HCT116 (cell line): ENCODE measurements at regions not wholly inside any gene's neighbourhood (a gene's known extent, or its start where the extent isn't known, plus 50 kb on each side); places are given as distances from the start of the nearest gene placed in this dataset.
A peak's percentile ranks its signal among the peaks of the same experiment; 100 is the strongest.

ENCODE experiments used
- ATAC-seq: fragments of 200-7000 bp; cut with Tn5 transposase; 2 replicates; pipeline ENCODE4 v1.9.1; 2020; ENCODE audit warnings: mild to moderate bottlenecking, moderate library complexity
- BruUV-seq: library from RNA; stranded (reverse); fragments of 400-500 nt; replicated peaks from 2 replicates; lab custom pipeline; 2021; lab: Mats Ljungman, UMichigan
- CTCF ChIA-PET: fragments of 300-600 bp; sonication (Branson Sonifier 250); formaldehyde crosslinking; loops from one replicate; lab custom pipeline; 2021; ENCODE audit warnings: antibody characterized with exemption; lab: Charles Lee
- POLR2A ChIA-PET: fragments of 300-600, 350-600 bp; sonication (Branson Sonifier 250); formaldehyde crosslinking; loops from one replicate; lab custom pipeline; 2021; ENCODE audit warnings: antibody characterized with exemption; lab: Charles Lee
- RAD21 ChIA-PET, 2 experiments: fragments of 300-600 bp; sonication (Branson Sonifier 250); formaldehyde crosslinking; loops; one replicate each; lab custom pipeline; 2023; ENCODE audit warnings: low total read pairs in 2 of 2; ENCODE audit not compliant: uncharacterized antibody in 2 of 2, unreplicated experiment in 2 of 2, low non-redundant PET in 1 of 2; lab: Charles Lee
- DNase-seq: peaks from one replicate; pipeline ENCODE4 v3.0.0-alpha.2; 2010; ENCODE audit warnings: low read depth, low spot score
- H2AFZ ChIP-seq: fragments of 200-600 bp; shearing (Covaris generic), sonication (generic); 2 replicates; pipeline ENCODE4 v1.6.1; 2017; ENCODE audit warnings: low read depth, mixed run types, mixed read lengths, antibody characterized with exemption, low read length; ENCODE audit not compliant: poor library complexity, severe bottlenecking
- H3K27ac ChIP-seq: 2 replicates; pipeline ENCODE4 v1.5.1; 2012; ENCODE audit warnings: low read depth, low read length
- H3K27me3 ChIP-seq: fragments of 200-600 bp; sonication (generic); 2 replicates; pipeline ENCODE4 v1.6.1; 2016; ENCODE audit warnings: mixed run types, low read length, mixed read lengths; ENCODE audit not compliant: insufficient read depth
- H3K36me3 ChIP-seq, 2 experiments: fragments of 200-500 bp in 1 of 2; fragments of 200-600 bp in 1 of 2; sonication (Bioruptor generic) in 1 of 2; sonication (generic) in 1 of 2; 2 replicates each; pipeline versions ENCODE4 v1.5.1 to v1.6.1; 2014 to 2016; ENCODE audit warnings: low read length in 2 of 2, inconsistent platforms in 1 of 2, mixed read lengths in 1 of 2, mixed run types in 1 of 2; ENCODE audit not compliant: insufficient read depth in 2 of 2, control insufficient read depth in 1 of 2
- H3K4me1 ChIP-seq, 2 experiments: fragments of 200-600 bp in 1 of 2; sonication (generic) in 1 of 2; 2 replicates each; pipeline versions ENCODE4 v1.5.1 to v1.6.1; 2012 to 2017; ENCODE audit warnings: low read length in 2 of 2, inconsistent platforms in 1 of 2, mild to moderate bottlenecking in 1 of 2, mixed read lengths in 1 of 2, mixed run types in 1 of 2, moderate library complexity in 1 of 2; ENCODE audit not compliant: insufficient read depth in 2 of 2, control insufficient read depth in 1 of 2
- H3K4me2 ChIP-seq: fragments of 200-600 bp; sonication (generic); 2 replicates; pipeline ENCODE4 v1.6.1; 2017; ENCODE audit warnings: mixed run types, low read length, mixed read lengths
- H3K4me3 ChIP-seq, 2 experiments: fragments of 200-600 bp in 1 of 2; sonication (generic) in 1 of 2; replicated peaks in 1 of 2; 2 replicates each; pipeline ENCODE4 v1.5.1; 2011 to 2016; ENCODE audit warnings: low read length in 2 of 2, control low read depth in 1 of 2, low read depth in 1 of 2, mild to moderate bottlenecking in 1 of 2, mixed read lengths in 1 of 2, mixed run types in 1 of 2
- H3K79me2 ChIP-seq: fragments of 200-600 bp; sonication (generic); 2 replicates; pipeline ENCODE4 v1.6.1; 2017; ENCODE audit warnings: mild to moderate bottlenecking, mixed run types, low read length, moderate library complexity, mixed read lengths; ENCODE audit not compliant: insufficient read depth
- H3K9ac ChIP-seq: fragments of 200-600 bp; sonication (generic); 2 replicates; pipeline ENCODE4 v1.6.1; 2016; ENCODE audit warnings: low read length, mixed read lengths
- H3K9me2 ChIP-seq: fragments of 200-600 bp; sonication (generic), shearing (Covaris generic); 2 replicates; pipeline ENCODE4 v1.6.1; 2017; ENCODE audit warnings: mixed run types, mild to moderate bottlenecking, moderate library complexity; ENCODE audit not compliant: insufficient read depth
- H3K9me3 ChIP-seq, 2 experiments: fragments of 200-500 bp in 1 of 2; fragments of 200-600 bp in 1 of 2; sonication (Bioruptor generic) in 1 of 2; sonication (generic) in 1 of 2; 2 replicates each; pipeline ENCODE4 v1.6.1; 2014 to 2017; ENCODE audit warnings: low read length in 2 of 2, mixed read lengths in 2 of 2, inconsistent platforms in 1 of 2, low read depth in 1 of 2, mild to moderate bottlenecking in 1 of 2, mixed run types in 1 of 2, moderate library complexity in 1 of 2; ENCODE audit not compliant: control insufficient read depth in 1 of 2, insufficient read depth in 1 of 2
- H4K20me1 ChIP-seq: fragments of 200-600 bp; sonication (generic), shearing (Covaris generic); 2 replicates; pipeline ENCODE4 v1.6.1; 2017; ENCODE audit warnings: mixed run types, mild to moderate bottlenecking, moderate library complexity; ENCODE audit not compliant: insufficient read depth
- ATF3 ChIP-seq: IDR thresholded peaks from 2 replicates; pipeline ENCODE4 v1.6.1; 2012
- ELF1 ChIP-seq: IDR thresholded peaks from 2 replicates; pipeline ENCODE4 v1.6.1; 2012; ENCODE audit warnings: low read depth, borderline replicate concordance
- EZH2 ChIP-seq: fragments of 200-600 bp; sonication (generic); IDR thresholded peaks from 2 replicates; pipeline ENCODE4 v1.6.1; 2017; ENCODE audit warnings: antibody characterized with exemption, mixed run types
- POLR2A ChIP-seq: IDR thresholded peaks from 2 replicates; pipeline ENCODE4 v1.7.0; 2011; ENCODE audit warnings: borderline replicate concordance; ENCODE audit not compliant: insufficient read depth, insufficient read length; ENCODE audit errors: extremely low read depth
- POLR2AphosphoS5 ChIP-seq: IDR thresholded peaks from 2 replicates; pipeline ENCODE4 v1.6.1; 2011; ENCODE audit warnings: mild to moderate bottlenecking, low read depth, low read length, moderate library complexity
- RAD21 ChIP-seq: IDR thresholded peaks from 2 replicates; pipeline ENCODE4 v1.6.1; 2012; ENCODE audit warnings: low read depth, mild to moderate bottlenecking
- SIN3A ChIP-seq: IDR thresholded peaks from 2 replicates; pipeline ENCODE4 v1.6.1; 2012; ENCODE audit warnings: low read depth
- SP1 ChIP-seq: IDR thresholded peaks from 2 replicates; pipeline ENCODE4 v1.6.1; 2012; ENCODE audit warnings: low read depth
- SRF ChIP-seq: IDR thresholded peaks from 2 replicates; pipeline ENCODE4 v1.6.1; 2012; ENCODE audit warnings: low read depth
- TCF7L2 ChIP-seq: IDR thresholded peaks from 2 replicates; pipeline ENCODE4 v1.7.0; 2011; ENCODE audit warnings: borderline replicate concordance, inconsistent platforms; ENCODE audit not compliant: insufficient read depth, insufficient read length; ENCODE audit errors: extremely low read depth
- YY1 ChIP-seq: IDR thresholded peaks from 2 replicates; pipeline ENCODE4 v1.6.1; 2011; ENCODE audit warnings: low read length, low read depth, moderate library complexity, mild to moderate bottlenecking; ENCODE audit not compliant: insufficient replicate concordance; ENCODE audit errors: extremely low read depth
- ZBTB33 ChIP-seq: IDR thresholded peaks from 2 replicates; pipeline ENCODE4 v1.6.1; 2011; ENCODE audit warnings: mild to moderate bottlenecking, low read length, moderate library complexity; ENCODE audit not compliant: insufficient replicate concordance; ENCODE audit errors: extremely low read depth
- ZFX ChIP-seq: fragments of 450-650 bp; IDR thresholded peaks from 2 replicates; pipeline ENCODE4 v1.6.1; 2017
- ZNF274 ChIP-seq: fragments of 200-500 bp; sonication (Bioruptor generic); IDR thresholded peaks from 2 replicates; pipeline ENCODE4 v1.6.1; 2014; ENCODE audit warnings: mild to moderate bottlenecking, low read depth, low read length, inconsistent platforms
- intact Hi-C: fragments of 100-400 bp; cut with micrococcal nuclease; formaldehyde crosslinking; loops from 2 replicates; pipeline ENCODE4 v1.10.0; 2022
- TF ChIP-seq, protein P1 (sequence below), 3 experiments: fragments of 200-600 bp in 1 of 3; sonication (generic) in 1 of 3; IDR thresholded peaks in 2 of 3; conservative IDR thresholded peaks in 1 of 3; 2 replicates each; pipeline ENCODE4 v1.5.1; 2012 to 2017; ENCODE audit warnings: low read depth in 2 of 3, low read length in 2 of 3, antibody characterized with exemption in 1 of 3, borderline replicate concordance in 1 of 3, control low read depth in 1 of 3, mild to moderate bottlenecking in 1 of 3, mixed read lengths in 1 of 3, mixed run types in 1 of 3, moderate library complexity in 1 of 3; ENCODE audit not compliant: insufficient read depth in 1 of 3

DNA sequence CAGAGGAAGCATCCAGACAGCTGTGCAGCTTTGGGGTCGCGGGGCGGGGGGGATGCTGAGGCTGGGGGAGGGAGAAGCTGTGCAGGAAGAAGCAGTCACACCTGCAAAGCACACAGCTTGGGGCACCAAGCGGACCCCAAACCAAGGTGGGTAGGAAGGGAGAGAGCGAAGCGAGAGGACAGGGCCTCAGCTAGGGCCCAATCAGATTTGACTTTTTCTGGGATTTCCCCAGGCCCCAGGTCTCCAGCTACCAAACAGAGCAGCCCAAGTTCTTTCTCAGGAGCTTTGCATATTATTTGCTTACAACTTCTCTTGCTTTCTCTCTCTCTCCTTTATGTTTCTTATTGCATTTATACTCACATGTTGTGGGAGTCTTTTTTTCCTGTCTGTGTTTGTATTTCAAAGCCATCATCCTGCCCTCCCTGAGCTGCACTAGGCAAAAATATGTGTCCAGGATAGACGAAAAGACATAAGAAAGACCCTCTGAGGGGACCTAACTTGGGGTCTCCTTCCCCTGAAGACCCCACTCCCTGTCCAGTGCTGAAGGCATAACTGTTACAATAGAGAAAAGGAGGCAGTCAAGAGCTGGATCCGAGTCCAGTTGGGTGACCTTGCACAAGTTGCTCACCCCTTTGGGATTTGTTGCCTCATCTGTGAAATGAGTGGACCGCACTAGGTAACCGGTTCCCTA lies 50.6 kb upstream of the SMNDC1 start:
- ChIA-PET RAD21 (interaction anchor here (0.7 to 1.5 kb wide), 7 partner anchors 17 to 192 kb away, joined by 3 to 7 read pairs (median 3); no protein-coding TSS in a partner anchor), POLR2A (interaction anchor here (0.7 to 4.3 kb wide), 11 partner anchors 37 to 145 kb away, joined by 3 to 29 read pairs (median 5); no protein-coding TSS in a partner anchor), CTCF (interaction anchor here (0.8 to 4.5 kb wide), 13 partner anchors 13 to 191 kb away, joined by 3 to 31 read pairs (median 11); no protein-coding TSS in a partner anchor)
- Histone ChIP-seq H3K9me3 (no peaks in the 10 kb centered on the region), H4K20me1 (no peaks in the 10 kb centered on the region), H2AFZ (no peak overlapping the region), H3K4me3 (no peak overlapping the region), H3K4me2 (0 out of 2 replicates have a peak overlapping the region, but pooled peaks have one; percentile 86), H3K9ac (no peak overlapping the region), H3K79me2 (no peaks in the 10 kb centered on the region), H3K9me2 (no peaks in the 10 kb centered on the region), H3K27ac (no peak overlapping the region), H3K4me1 (peaks cover 61 to 73% of the 10 kb centered on the region in 2 experiments), H3K36me3 (no peaks in the 10 kb centered on the region), H3K27me3 (no peaks in the 10 kb centered on the region)
- ATAC-seq: no peak
- DNase-seq: no peak
- TF ChIP-seq, protein P1, sequence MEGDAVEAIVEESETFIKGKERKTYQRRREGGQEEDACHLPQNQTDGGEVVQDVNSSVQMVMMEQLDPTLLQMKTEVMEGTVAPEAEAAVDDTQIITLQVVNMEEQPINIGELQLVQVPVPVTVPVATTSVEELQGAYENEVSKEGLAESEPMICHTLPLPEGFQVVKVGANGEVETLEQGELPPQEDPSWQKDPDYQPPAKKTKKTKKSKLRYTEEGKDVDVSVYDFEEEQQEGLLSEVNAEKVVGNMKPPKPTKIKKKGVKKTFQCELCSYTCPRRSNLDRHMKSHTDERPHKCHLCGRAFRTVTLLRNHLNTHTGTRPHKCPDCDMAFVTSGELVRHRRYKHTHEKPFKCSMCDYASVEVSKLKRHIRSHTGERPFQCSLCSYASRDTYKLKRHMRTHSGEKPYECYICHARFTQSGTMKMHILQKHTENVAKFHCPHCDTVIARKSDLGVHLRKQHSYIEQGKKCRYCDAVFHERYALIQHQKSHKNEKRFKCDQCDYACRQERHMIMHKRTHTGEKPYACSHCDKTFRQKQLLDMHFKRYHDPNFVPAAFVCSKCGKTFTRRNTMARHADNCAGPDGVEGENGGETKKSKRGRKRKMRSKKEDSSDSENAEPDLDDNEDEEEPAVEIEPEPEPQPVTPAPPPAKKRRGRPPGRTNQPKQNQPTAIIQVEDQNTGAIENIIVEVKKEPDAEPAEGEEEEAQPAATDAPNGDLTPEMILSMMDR (IDR thresholded peaks at IDR 0.05 in 2 of 3, conservative IDR thresholded peaks at IDR 0.05 in 1 of 3; ENCODE audit: borderline replicate concordance in 1 of 3, insufficient read depth in 1 of 3, low read depth in 2 of 3, low read length in 2 of 3): no peak
- TF ChIP-seq EZH2 (no peak), POLR2AphosphoS5 (no peak), SRF (no peak), POLR2A (no peak), ZBTB33 (no peak), ZFX (no peak), SP1 (no peak), ATF3 (no peak), ZNF274 (no peak), TCF7L2 (no peak), YY1 (no peak), SIN3A (no peak), RAD21 (no peak), ELF1 (no peak)
- no TSS peak for BruUV-seq
- intact Hi-C loops: no loop called here
